ENCODE measurements at regions not wholly inside any gene's neighbourhood (a gene's known extent, or its start where the extent isn't known, plus 50 kb on each side); places are given as distances from the start of the nearest gene placed in this dataset.

DNA sequence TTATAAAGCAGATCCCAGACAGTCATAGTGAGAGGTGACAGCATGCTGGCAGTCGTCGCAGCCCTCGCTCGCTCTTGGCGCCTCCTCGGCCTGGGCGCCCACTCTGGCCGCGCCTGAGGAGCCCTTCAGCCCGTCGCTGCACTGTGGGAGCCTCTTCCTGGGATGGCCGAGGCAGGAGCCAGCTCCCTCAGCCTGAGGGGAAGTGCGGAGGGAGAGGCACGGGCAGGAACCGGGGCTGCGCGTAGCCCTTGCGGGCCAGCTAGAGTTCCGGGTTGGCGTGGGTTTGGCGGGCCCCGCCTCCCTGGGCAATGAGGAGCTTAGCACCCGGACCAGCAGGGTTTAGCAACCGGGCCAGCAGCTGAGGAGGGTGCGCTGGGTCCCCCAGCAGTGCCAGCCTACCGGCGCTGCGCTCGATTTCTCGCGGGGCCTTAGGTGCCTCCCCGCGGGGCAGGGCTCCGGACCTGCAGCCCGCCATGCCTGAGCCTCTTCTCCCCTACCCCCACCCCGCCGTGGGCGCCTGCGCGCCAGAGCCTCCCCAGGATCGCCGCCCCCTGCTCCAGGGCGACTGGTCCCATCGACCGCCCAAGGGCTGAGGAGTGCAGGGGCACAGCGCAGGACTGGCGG, 451.2 kb upstream of the DCN start:
- Histone ChIP-seq H3K4me3 (ENCODE audit: low read depth in 2 of 2, low read length in 2 of 2) (no peak overlapping the region), H3K36me3 (ENCODE audit: control insufficient read depth, insufficient read depth, low read length) (no peaks in the 10 kb centered on the region), H3K4me1 (ENCODE audit: control insufficient read depth, insufficient read depth, low read length) (no peaks in the 10 kb centered on the region), H3K27ac (ENCODE audit: low read length) (no peak overlapping the region), H3K9me3 (ENCODE audit: control insufficient read depth, insufficient read depth, low read depth, low read length) (no peaks in the 10 kb centered on the region), H3K27me3 (ENCODE audit: control insufficient read depth, insufficient read depth, low read length) (no peaks in the 10 kb centered on the region)
- no peak for TF ChIP-seq POLR2AphosphoS5 (IDR thresholded peaks at IDR 0.05; ENCODE audit: low read depth, low read length)
- in situ Hi-C loops (cut with HindIII; ENCODE audit: low pct_unique_long_range_greater_than_20kb, low sequenced_read_pairs) (no loop called here), intact Hi-C loops (cut with micrococcal nuclease; ENCODE audit: unreplicated experiment) (no loop called here)
- ChIA-PET POLR2A (no interaction called here), CTCF (no interaction called here)
- BruUV-seq (replicated peaks): no TSS peak
- ATAC-seq (no peak), DNase-seq (ENCODE audit: low read depth, low spot score) (no peak)

DNA sequence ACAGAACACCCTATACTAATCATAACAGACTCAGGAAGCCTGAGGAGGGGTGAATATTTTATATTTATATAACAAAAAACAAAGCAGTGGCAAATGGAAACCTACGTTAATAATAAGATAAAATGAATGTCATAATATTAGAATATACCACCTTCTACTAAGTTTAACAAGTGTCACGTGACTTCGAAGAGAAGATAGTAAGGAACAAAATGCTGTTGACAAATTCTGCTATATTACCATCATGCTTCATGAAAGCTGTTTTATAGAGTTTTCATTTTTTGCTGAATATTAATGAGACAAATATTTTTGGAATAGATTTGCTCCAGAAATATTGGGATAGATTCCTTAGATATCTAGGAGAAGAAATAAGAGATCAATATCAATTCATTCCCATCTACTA, 450.6 kb upstream of the DCN start:
- intact Hi-C loops (cut with micrococcal nuclease; ENCODE audit: unreplicated experiment): no loop called here
- no peaks in the 10 kb centered on the region for H3K9me3 ChIP-seq (ENCODE audit: control insufficient read depth, insufficient read depth, low read depth, low read length)
- ATAC-seq (no peak), DNase-seq (ENCODE audit: low read depth, low spot score) (no peak)
- ChIA-PET POLR2A (no interaction called here), CTCF (no interaction called here)
- no peaks in the 10 kb centered on the region for H3K4me1 ChIP-seq (ENCODE audit: control insufficient read depth, insufficient read depth, low read length)
- no TSS peak for BruUV-seq (replicated peaks)
- in situ Hi-C loops (cut with HindIII; ENCODE audit: low pct_unique_long_range_greater_than_20kb, low sequenced_read_pairs): no loop called here
- no peaks in the 10 kb centered on the region for H3K27me3 ChIP-seq (ENCODE audit: control insufficient read depth, insufficient read depth, low read length)
- no peaks in the 10 kb centered on the region for H3K36me3 ChIP-seq (ENCODE audit: control insufficient read depth, insufficient read depth, low read length)
- no peak overlapping the region for H3K27ac ChIP-seq (ENCODE audit: low read length)
- TF ChIP-seq SIN3A (IDR thresholded peaks at IDR 0.05; ENCODE audit: borderline replicate concordance, insufficient read depth, low read depth, low read length) (no peak), CTCF (IDR thresholded peaks at IDR 0.05) (no peak), POLR2AphosphoS5 (IDR thresholded peaks at IDR 0.05; ENCODE audit: low read depth, low read length) (no peak), TCF7L2 (IDR thresholded peaks at IDR 0.05; ENCODE audit: low read depth, low read length) (no peak)
- TF ChIP-seq, protein P1, sequence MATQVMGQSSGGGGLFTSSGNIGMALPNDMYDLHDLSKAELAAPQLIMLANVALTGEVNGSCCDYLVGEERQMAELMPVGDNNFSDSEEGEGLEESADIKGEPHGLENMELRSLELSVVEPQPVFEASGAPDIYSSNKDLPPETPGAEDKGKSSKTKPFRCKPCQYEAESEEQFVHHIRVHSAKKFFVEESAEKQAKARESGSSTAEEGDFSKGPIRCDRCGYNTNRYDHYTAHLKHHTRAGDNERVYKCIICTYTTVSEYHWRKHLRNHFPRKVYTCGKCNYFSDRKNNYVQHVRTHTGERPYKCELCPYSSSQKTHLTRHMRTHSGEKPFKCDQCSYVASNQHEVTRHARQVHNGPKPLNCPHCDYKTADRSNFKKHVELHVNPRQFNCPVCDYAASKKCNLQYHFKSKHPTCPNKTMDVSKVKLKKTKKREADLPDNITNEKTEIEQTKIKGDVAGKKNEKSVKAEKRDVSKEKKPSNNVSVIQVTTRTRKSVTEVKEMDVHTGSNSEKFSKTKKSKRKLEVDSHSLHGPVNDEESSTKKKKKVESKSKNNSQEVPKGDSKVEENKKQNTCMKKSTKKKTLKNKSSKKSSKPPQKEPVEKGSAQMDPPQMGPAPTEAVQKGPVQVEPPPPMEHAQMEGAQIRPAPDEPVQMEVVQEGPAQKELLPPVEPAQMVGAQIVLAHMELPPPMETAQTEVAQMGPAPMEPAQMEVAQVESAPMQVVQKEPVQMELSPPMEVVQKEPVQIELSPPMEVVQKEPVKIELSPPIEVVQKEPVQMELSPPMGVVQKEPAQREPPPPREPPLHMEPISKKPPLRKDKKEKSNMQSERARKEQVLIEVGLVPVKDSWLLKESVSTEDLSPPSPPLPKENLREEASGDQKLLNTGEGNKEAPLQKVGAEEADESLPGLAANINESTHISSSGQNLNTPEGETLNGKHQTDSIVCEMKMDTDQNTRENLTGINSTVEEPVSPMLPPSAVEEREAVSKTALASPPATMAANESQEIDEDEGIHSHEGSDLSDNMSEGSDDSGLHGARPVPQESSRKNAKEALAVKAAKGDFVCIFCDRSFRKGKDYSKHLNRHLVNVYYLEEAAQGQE (IDR thresholded peaks at IDR 0.05; ENCODE audit: insufficient read depth in 1 of 2, low read depth in 2 of 2, low read length in 1 of 2): no peak
- no peak overlapping the region for H3K4me3 ChIP-seq (ENCODE audit: low read depth in 2 of 2, low read length in 2 of 2)

GRCh38 chr12:91632042-91632786, 449.6 kb upstream of the DCN start:
- Histone ChIP-seq H3K9me3 (ENCODE audit: control insufficient read depth, insufficient read depth, low read depth, low read length) (no peaks in the 10 kb centered on the region), H3K27me3 (ENCODE audit: control insufficient read depth, insufficient read depth, low read length) (no peaks in the 10 kb centered on the region), H3K27ac (ENCODE audit: low read length) (no peak overlapping the region), H3K4me3 (ENCODE audit: low read depth in 2 of 2, low read length in 2 of 2) (no peak overlapping the region), H3K36me3 (ENCODE audit: control insufficient read depth, insufficient read depth, low read length) (no peaks in the 10 kb centered on the region), H3K4me1 (ENCODE audit: control insufficient read depth, insufficient read depth, low read length) (no peaks in the 10 kb centered on the region)
- BruUV-seq (replicated peaks): no TSS peak
- TF ChIP-seq, protein P1 (IDR thresholded peaks at IDR 0.05; ENCODE audit: insufficient read depth in 1 of 2, low read depth in 2 of 2, low read length in 1 of 2): no peak
- TF ChIP-seq POLR2AphosphoS5 (IDR thresholded peaks at IDR 0.05; ENCODE audit: low read depth, low read length) (no peak), TCF7L2 (IDR thresholded peaks at IDR 0.05; ENCODE audit: low read depth, low read length) (no peak), SIN3A (IDR thresholded peaks at IDR 0.05; ENCODE audit: borderline replicate concordance, insufficient read depth, low read depth, low read length) (no peak), CTCF (IDR thresholded peaks at IDR 0.05) (no peak)
- intact Hi-C loops (cut with micrococcal nuclease; ENCODE audit: unreplicated experiment) (no loop called here), in situ Hi-C loops (cut with HindIII; ENCODE audit: low pct_unique_long_range_greater_than_20kb, low sequenced_read_pairs) (no loop called here)
- ATAC-seq (no peak), DNase-seq (ENCODE audit: low read depth, low spot score) (no peak)
- CTCF ChIA-PET: no interaction called here
- POLR2A ChIA-PET: no interaction called here
